Lower leg skin (tissue), 4 donors: ENCODE measurements at regions not wholly inside any gene's neighbourhood (a gene's known extent, or its start where the extent isn't known, plus 50 kb on each side); places are given as distances from the start of the nearest gene placed in this dataset.

Source experiments
- DNase-seq, 2 donors: peaks; one replicate each; pipeline ENCODE4 v3.0.0-alpha.2; 2019; ENCODE audit warnings: low spot score in 2 of 2
- H3K4me3 ChIP-seq: fragments of 200-600 bp; sonication (generic); 2 replicates; pipeline ENCODE4 v1.5.1; 2017; ENCODE audit warnings: mild to moderate bottlenecking, low read depth; ENCODE audit not compliant: poor library complexity, severe bottlenecking
- POLR2A ChIP-seq, 2 donors: fragments of 450-650 bp; IDR thresholded peaks; one replicate each; pipeline ENCODE4 v1.6.1; 2016 to 2017; ENCODE audit warnings: antibody characterized with exemption in 2 of 2, mild to moderate bottlenecking in 1 of 2, moderate library complexity in 1 of 2
- WGBS, 2 donors: methylation state at CpG; one replicate each; pipeline ENCODE4 v1.1.5; 2018; 5-methylcytosine and 5-hydroxymethylcytosine counted together
- intact Hi-C: fragments of 100-400 bp; cut with DNase I; formaldehyde crosslinking; loops from one replicate; pipeline ENCODE4 v1.15.0; 2023; ENCODE audit warnings: low total_unique reads
- TF ChIP-seq, protein P1 (sequence below), 3 donors: fragments of 450-650 bp; IDR thresholded peaks; one replicate each; pipeline ENCODE4 v1.5.1; 2016; ENCODE audit warnings: antibody characterized with exemption in 3 of 3, mild to moderate bottlenecking in 3 of 3, moderate library complexity in 2 of 3

DNA sequence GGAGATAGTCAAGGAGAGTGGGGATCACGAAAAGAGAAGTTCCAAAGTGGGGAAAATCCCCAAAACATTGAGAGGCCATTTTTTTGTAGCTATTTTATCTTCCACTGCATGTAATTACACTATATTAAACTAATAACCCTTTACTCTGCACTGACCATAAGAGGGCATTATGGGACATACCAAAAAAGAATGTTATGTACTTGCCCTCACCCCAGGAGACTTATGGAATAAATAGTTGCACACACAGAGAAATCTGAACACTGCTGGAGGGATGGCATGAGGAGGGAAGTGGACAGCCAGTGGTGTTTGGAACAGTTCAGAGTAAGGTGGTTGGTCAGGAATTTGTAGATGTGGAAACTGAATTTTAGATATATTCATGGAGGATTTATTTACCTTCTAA lies 422.9 kb downstream of the SNAPC1 start:
- intact Hi-C loops, result no loop called here
- WGBS, 2 donors, result 43 to 46% methylated on average over 1 of the region's 1 CpG
- DNase-seq, result no peak
- TF ChIP-seq, protein P1, sequence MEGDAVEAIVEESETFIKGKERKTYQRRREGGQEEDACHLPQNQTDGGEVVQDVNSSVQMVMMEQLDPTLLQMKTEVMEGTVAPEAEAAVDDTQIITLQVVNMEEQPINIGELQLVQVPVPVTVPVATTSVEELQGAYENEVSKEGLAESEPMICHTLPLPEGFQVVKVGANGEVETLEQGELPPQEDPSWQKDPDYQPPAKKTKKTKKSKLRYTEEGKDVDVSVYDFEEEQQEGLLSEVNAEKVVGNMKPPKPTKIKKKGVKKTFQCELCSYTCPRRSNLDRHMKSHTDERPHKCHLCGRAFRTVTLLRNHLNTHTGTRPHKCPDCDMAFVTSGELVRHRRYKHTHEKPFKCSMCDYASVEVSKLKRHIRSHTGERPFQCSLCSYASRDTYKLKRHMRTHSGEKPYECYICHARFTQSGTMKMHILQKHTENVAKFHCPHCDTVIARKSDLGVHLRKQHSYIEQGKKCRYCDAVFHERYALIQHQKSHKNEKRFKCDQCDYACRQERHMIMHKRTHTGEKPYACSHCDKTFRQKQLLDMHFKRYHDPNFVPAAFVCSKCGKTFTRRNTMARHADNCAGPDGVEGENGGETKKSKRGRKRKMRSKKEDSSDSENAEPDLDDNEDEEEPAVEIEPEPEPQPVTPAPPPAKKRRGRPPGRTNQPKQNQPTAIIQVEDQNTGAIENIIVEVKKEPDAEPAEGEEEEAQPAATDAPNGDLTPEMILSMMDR (IDR thresholded peaks at IDR 0.05), result no peak
- TF ChIP-seq POLR2A (IDR thresholded peaks at IDR 0.05), result no peak
- H3K4me3 ChIP-seq, result no peak overlapping the region

DNA sequence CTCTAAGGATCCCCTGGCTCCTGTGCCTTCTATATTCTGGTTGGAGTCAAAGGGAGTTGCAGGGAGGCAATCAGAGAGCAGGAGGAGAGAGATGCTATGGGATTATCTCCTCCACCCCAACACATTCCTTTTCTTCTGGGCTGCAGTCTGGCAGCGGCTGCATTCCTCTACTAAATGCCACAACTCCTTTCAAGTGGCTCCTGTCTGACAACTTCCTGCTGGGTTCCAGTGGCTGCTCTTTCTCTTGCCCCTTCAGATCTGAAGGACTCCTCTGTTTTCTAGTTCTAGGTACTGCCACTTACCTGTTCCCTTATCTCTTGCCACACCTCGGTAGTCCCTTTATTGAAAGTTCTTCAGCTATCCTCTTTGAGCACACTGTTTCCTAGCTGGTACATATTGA lies 425.0 kb downstream of the SNAPC1 start:
- no peak for DNase-seq
- H3K4me3 ChIP-seq, result no peak overlapping the region
- TF ChIP-seq, protein P1 (IDR thresholded peaks at IDR 0.05), result no peak
- TF ChIP-seq POLR2A (IDR thresholded peaks at IDR 0.05), result no peak
- intact Hi-C loops, result no loop called here
- WGBS, 2 donors, result 64 to 69% methylated on average over 2 of the region's 2 CpGs

DNA sequence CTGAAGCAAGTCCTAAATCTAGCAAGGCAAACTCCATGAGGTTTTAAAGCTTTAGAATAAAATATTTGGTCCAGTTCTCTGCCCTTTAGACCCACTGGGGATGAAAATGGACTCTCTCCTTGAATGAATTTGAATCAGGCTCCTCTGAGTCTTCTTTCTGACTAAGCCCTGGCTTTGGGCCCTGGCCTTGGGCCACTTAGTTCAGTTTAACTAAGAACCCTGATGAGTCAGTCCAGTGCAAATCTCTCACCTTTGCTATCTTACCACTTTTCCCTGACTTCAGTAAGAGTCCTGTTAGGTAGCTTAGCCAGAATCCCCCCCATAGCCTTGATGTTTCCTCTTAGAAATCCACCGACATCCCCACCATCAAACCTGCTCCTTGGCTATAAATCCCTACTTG lies 427.5 kb downstream of the SNAPC1 start:
- TF ChIP-seq, protein P1 (IDR thresholded peaks at IDR 0.05), result no peak
- no peak for TF ChIP-seq POLR2A (IDR thresholded peaks at IDR 0.05)
- no peak for DNase-seq
- intact Hi-C loops, result no loop called here
- 0% methylated on average over 1 of the region's 1 CpG for WGBS, 2 donors
- H3K4me3 ChIP-seq, result no peak overlapping the region

DNA sequence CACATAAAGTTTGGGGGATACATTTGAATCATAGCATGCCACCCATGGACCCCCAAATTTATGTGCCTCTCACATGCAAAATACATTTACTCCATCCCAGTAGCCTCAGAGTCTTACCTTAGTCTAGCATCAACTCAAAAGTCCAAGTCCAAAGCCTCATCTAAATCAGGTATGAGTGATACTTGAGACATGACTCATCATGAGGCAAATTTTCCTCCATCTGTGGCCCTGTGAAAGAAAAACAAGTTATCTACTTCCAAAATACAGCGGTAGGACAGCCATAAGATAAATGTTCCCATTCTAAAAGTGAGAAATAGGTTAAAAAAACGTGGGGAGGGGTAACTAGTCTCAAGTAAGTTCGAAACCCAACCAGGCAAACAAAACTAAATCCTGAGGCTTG lies 444.2 kb downstream of the SNAPC1 start:
- no peak for DNase-seq

DNA sequence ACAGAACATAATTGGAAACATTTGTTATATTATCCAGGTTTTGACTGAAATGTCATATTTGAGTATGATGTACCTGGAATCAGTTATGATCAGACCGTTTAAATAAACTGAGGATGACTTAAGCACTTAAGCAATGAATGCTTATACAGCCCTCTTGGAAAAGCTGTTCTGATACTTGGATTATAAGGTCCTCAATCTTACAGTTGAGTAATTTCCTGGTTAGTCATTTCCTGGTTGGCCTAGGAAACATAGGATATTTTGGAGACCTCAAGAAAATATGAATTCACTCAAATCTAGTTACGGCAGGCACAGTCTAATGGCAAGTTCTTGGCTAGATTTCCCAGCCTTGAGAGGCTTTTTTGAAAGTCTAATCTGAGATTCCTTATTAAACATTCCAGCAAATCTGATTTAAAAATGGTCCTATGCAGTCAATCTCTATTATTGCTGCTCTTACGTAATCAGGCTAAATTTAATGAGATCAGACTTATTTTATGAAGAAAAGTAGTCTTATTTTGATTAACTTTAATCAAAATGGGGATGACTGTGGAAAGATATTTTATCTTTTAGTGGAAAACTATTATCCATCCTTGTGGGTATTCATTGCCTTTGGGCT lies 447.2 kb downstream of the SNAPC1 start:
- no peak for DNase-seq
- WGBS, 2 donors, result 53 to 55% methylated on average over 3 of the region's 3 CpGs
- no peak for TF ChIP-seq POLR2A (IDR thresholded peaks at IDR 0.05)
- TF ChIP-seq, protein P1 (IDR thresholded peaks at IDR 0.05), result no peak
- no peak overlapping the region for H3K4me3 ChIP-seq
- intact Hi-C loops, result no loop called here

More for the DNA sequence above, 444.2 kb downstream of the SNAPC1 start:
- WGBS, 2 donors, result 61 to 62% methylated on average over 3 of the region's 3 CpGs
- no peak overlapping the region for H3K4me3 ChIP-seq
- intact Hi-C loops, result no loop called here
- TF ChIP-seq POLR2A (IDR thresholded peaks at IDR 0.05), result no peak
- TF ChIP-seq, protein P1 (IDR thresholded peaks at IDR 0.05), result no peak

DNA sequence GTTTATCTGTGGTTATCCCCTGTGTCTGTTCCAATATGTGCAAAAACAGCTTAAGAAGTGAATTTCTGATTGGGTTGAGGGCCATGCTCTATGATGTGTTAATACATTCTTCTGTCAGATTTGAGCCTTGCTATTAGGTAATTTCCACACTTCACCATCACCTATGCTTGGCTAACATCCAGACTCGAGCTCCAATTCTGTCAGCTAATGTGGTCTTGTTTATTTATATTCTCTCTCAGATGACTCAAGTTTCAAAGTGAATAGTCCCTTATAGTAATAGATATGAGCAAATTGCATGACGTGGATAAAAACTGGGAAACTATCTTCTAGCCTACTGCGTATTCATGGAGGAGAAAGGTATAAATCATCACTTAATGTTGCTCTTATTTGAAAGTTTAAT lies 451.3 kb downstream of the SNAPC1 start:
- no peak for DNase-seq
- no peak overlapping the region for H3K4me3 ChIP-seq
- intact Hi-C loops, result no loop called here
- no peak for TF ChIP-seq POLR2A (IDR thresholded peaks at IDR 0.05)
- TF ChIP-seq, protein P1 (IDR thresholded peaks at IDR 0.05), result no peak
- WGBS, 2 donors, result 36 to 43% methylated on average over 3 of the region's 3 CpGs
